Stimulated activated CD8-positive, alpha-beta memory T cell treated with anti-CD3 and anti-CD28 coated beads, Interleukin-7, amount 100 ng/mL, for 1 hour (primary cell): ENCODE measurements at regions not wholly inside any gene's neighbourhood (a gene's known extent, or its start where the extent isn't known, plus 50 kb on each side); places are given as distances from the start of the nearest gene placed in this dataset.

Experiments used
- DNase-seq, 2 donors: peaks; one replicate each; pipeline ENCODE4 v3.0.0-alpha.2; 2020; ENCODE audit warnings: low read depth in 2 of 2

GRCh38 chr2:2540406-2540805 is 209.3 kb upstream of the MYT1L start:
- DNase-seq = no peak

- DNase-seq = no peak
Observed at GRCh38 chr2:2536416-2537056, 205.5 kb upstream of the MYT1L start.

- no peak for DNase-seq
Observed at GRCh38 chr2:2530334-2530733, 199.3 kb upstream of the MYT1L start.

- DNase-seq = no peak
Observed at GRCh38 chr2:2528846-2529245, 197.8 kb upstream of the MYT1L start.

- no peak for DNase-seq
Observed at GRCh38 chr2:2527148-2527547, 196.1 kb upstream of the MYT1L start.

- DNase-seq = no peak
Observed at GRCh38 chr2:2524348-2524941, 193.4 kb upstream of the MYT1L start.

GRCh38 chr2:2523461-2524347 is 192.6 kb upstream of the MYT1L start:
- DNase-seq = no peak

GRCh38 chr2:2520401-2520811 is 189.3 kb upstream of the MYT1L start:
- DNase-seq = no peak

- DNase-seq = no peak
Observed at GRCh38 chr2:2519381-2519780, 188.3 kb upstream of the MYT1L start.

GRCh38 chr2:2517399-2517798 is 186.3 kb upstream of the MYT1L start:
- no peak for DNase-seq

- no peak for DNase-seq
Observed at GRCh38 chr2:2516386-2516785, 185.3 kb upstream of the MYT1L start.

GRCh38 chr2:2512931-2513330 is 181.9 kb upstream of the MYT1L start:
- DNase-seq = no peak

GRCh38 chr2:2507417-2507997 is 176.4 kb upstream of the MYT1L start:
- DNase-seq = no peak

- no peak for DNase-seq
Observed at GRCh38 chr2:2506536-2506935, 175.5 kb upstream of the MYT1L start.

- no peak for DNase-seq
Observed at GRCh38 chr2:2505604-2506003, 174.5 kb upstream of the MYT1L start.

- DNase-seq = no peak
Observed at GRCh38 chr2:2503864-2504418, 172.9 kb upstream of the MYT1L start.

GRCh38 chr2:2502201-2502549 is 171.1 kb upstream of the MYT1L start:
- no peak for DNase-seq

GRCh38 chr2:2501454-2502200 is 170.6 kb upstream of the MYT1L start:
- DNase-seq = no peak

- DNase-seq = no peak
Observed at GRCh38 chr2:2495606-2496005, 164.5 kb upstream of the MYT1L start.

- no peak for DNase-seq
Observed at GRCh38 chr2:2493496-2493895, 162.4 kb upstream of the MYT1L start.

GRCh38 chr2:2492800-2493199 is 161.7 kb upstream of the MYT1L start:
- no peak for DNase-seq

GRCh38 chr2:2491964-2492363 is 160.9 kb upstream of the MYT1L start:
- DNase-seq = no peak
